Osteoblast (primary cell): ENCODE measurements at regions not wholly inside any gene's neighbourhood (a gene's known extent, or its start where the extent isn't known, plus 50 kb on each side); places are given as distances from the start of the nearest gene placed in this dataset.

Source experiments
- DNase-seq: peaks from one replicate; pipeline ENCODE4 v3.0.0; 2011; ENCODE audit warnings: low spot score, mixed read lengths; ENCODE audit not compliant: insufficient read length; ENCODE audit errors: missing footprints
- H2AFZ ChIP-seq: 2 replicates; pipeline ENCODE4 v1.6.0; 2011; ENCODE audit warnings: mild to moderate bottlenecking, low read length
- H3K27ac ChIP-seq: 2 replicates; pipeline ENCODE4 v1.5.1; 2011; ENCODE audit warnings: mild to moderate bottlenecking, low read depth, low read length, moderate library complexity
- H3K27me3 ChIP-seq: 2 replicates; pipeline ENCODE4 v1.6.0; 2012; ENCODE audit warnings: mild to moderate bottlenecking, control low read depth, inconsistent platforms, low read length, moderate library complexity; ENCODE audit not compliant: insufficient read depth
- H3K36me3 ChIP-seq: 2 replicates; pipeline ENCODE4 v1.5.1; 2011; ENCODE audit warnings: mild to moderate bottlenecking, low read length, control low read depth, moderate library complexity; ENCODE audit not compliant: insufficient read depth
- H3K4me1 ChIP-seq: 2 replicates; pipeline ENCODE4 v1.5.1; 2011; ENCODE audit warnings: mild to moderate bottlenecking, low read length, control low read depth, moderate library complexity; ENCODE audit not compliant: insufficient read depth
- H3K4me2 ChIP-seq: 2 replicates; pipeline ENCODE4 v1.6.0; 2011; ENCODE audit warnings: mild to moderate bottlenecking, low read length; ENCODE audit not compliant: insufficient read depth
- H3K4me3 ChIP-seq: fragments of 200-600 bp; sonication (generic); 3 replicates; pipeline ENCODE4 v1.5.1; 2012; ENCODE audit warnings: mild to moderate bottlenecking, low read length, inconsistent platforms; ENCODE audit not compliant: insufficient read depth
- H3K79me2 ChIP-seq: 2 replicates; pipeline ENCODE4 v1.6.0; 2012; ENCODE audit warnings: mild to moderate bottlenecking, low read length, control low read depth, inconsistent platforms; ENCODE audit not compliant: insufficient read depth
- H3K9me3 ChIP-seq: 2 replicates; pipeline ENCODE4 v1.5.1; 2011; ENCODE audit warnings: low read depth, low read length, control low read depth
- H4K20me1 ChIP-seq: 2 replicates; pipeline ENCODE4 v1.6.0; 2012; ENCODE audit warnings: mild to moderate bottlenecking, low read length, control low read depth; ENCODE audit not compliant: insufficient read depth
- CTCF ChIP-seq: IDR thresholded peaks from 2 replicates; pipeline ENCODE4 v1.5.1; 2011; ENCODE audit warnings: mild to moderate bottlenecking, low read depth, low read length, moderate library complexity; ENCODE audit errors: extremely low read depth

GRCh38 chr3:148146241-148146640 lies 551.5 kb upstream of the AGTR1 start:
- H3K4me1 ChIP-seq = peaks cover 14% of the 10 kb centered on the region
- TF ChIP-seq CTCF = no peak
- no peaks in the 10 kb centered on the region for H4K20me1 ChIP-seq
- H3K4me3 ChIP-seq = no peak overlapping the region
- H3K4me2 ChIP-seq = no peak overlapping the region
- no peaks in the 10 kb centered on the region for H3K79me2 ChIP-seq
- H3K27me3 ChIP-seq = no peaks in the 10 kb centered on the region
- no peak overlapping the region for H2AFZ ChIP-seq
- no peak for DNase-seq
- no peaks in the 10 kb centered on the region for H3K36me3 ChIP-seq
- no peak overlapping the region for H3K27ac ChIP-seq
- H3K9me3 ChIP-seq = no peaks in the 10 kb centered on the region

GRCh38 chr3:148146947-148147826 lies 550.5 kb upstream of the AGTR1 start:
- Histone ChIP-seq H4K20me1 (no peaks in the 10 kb centered on the region), H3K4me3 (no peak overlapping the region), H3K4me1 (peaks cover 14% of the 10 kb centered on the region), H3K27me3 (no peaks in the 10 kb centered on the region), H3K79me2 (no peaks in the 10 kb centered on the region), H3K36me3 (no peaks in the 10 kb centered on the region), H3K27ac (peak overlapping the region; percentile 7), H3K4me2 (peak overlapping the region; percentile 70), H2AFZ (no peak overlapping the region), H3K9me3 (no peaks in the 10 kb centered on the region)
- no peak for TF ChIP-seq CTCF
- DNase-seq = no peak

GRCh38 chr3:148147903-148148302 lies 549.8 kb upstream of the AGTR1 start:
- TF ChIP-seq CTCF = no peak
- no peak for DNase-seq
- Histone ChIP-seq H3K4me1 (peaks cover 14% of the 10 kb centered on the region), H3K27me3 (no peaks in the 10 kb centered on the region), H3K79me2 (no peaks in the 10 kb centered on the region), H2AFZ (peak overlapping the region; percentile 16), H3K4me3 (no peak overlapping the region), H3K36me3 (no peaks in the 10 kb centered on the region), H3K4me2 (peak overlapping the region; percentile 21), H4K20me1 (no peaks in the 10 kb centered on the region), H3K9me3 (no peaks in the 10 kb centered on the region), H3K27ac (no peak overlapping the region)

GRCh38 chr3:148149556-148149955 lies 548.1 kb upstream of the AGTR1 start:
- Histone ChIP-seq H3K27me3 (no peaks in the 10 kb centered on the region), H4K20me1 (no peaks in the 10 kb centered on the region), H3K27ac (no peak overlapping the region), H3K36me3 (no peaks in the 10 kb centered on the region), H3K4me3 (no peak overlapping the region), H3K9me3 (no peaks in the 10 kb centered on the region), H3K4me1 (peaks cover 14% of the 10 kb centered on the region), H3K4me2 (no peak overlapping the region), H2AFZ (no peak overlapping the region), H3K79me2 (no peaks in the 10 kb centered on the region)
- no peak for TF ChIP-seq CTCF
- DNase-seq = no peak
